HEK293 (cell line): ENCODE measurements at regions not wholly inside any gene's neighbourhood (a gene's known extent, or its start where the extent isn't known, plus 50 kb on each side); places are given as distances from the start of the nearest gene placed in this dataset.

Experiments
- CTCF ChIA-PET: fragments of 350-600 bp; formaldehyde crosslinking; extraction: SDS; loops from one replicate; lab custom pipeline; 2021; ENCODE audit warnings: antibody characterized with exemption; lab: Yijun Ruan, JAX
- POLR2A ChIA-PET: fragments of 300-600 bp; formaldehyde crosslinking; extraction: SDS; loops from one replicate; lab custom pipeline; 2020; ENCODE audit warnings: antibody characterized with exemption, inconsistent platforms; lab: Yijun Ruan, JAX
- H3K27ac ChIP-seq: fragments of 200-500 bp; sonication (Bioruptor generic); 2 replicates; pipeline ENCODE4 v1.5.1; 2014; ENCODE audit warnings: low read depth, low read length, control low read depth, inconsistent platforms; ENCODE audit errors: extremely low read depth
- H3K36me3 ChIP-seq, 2 experiments: fragments of 200-500 bp in 1 of 2; sonication (Bioruptor generic) in 1 of 2; 1 replicate in 1 of 2; 2 replicates in 1 of 2; pipeline ENCODE4 v1.5.1; 2014 to 2017; ENCODE audit warnings: inconsistent platforms in 2 of 2, low read length in 2 of 2; ENCODE audit not compliant: control insufficient read depth in 2 of 2, insufficient read depth in 1 of 2
- H3K4me1 ChIP-seq: fragments of 200-500 bp; sonication (Bioruptor generic); 2 replicates; pipeline ENCODE4 v1.5.1; 2014; ENCODE audit warnings: mild to moderate bottlenecking, low read length, inconsistent platforms; ENCODE audit not compliant: control insufficient read depth, insufficient read depth
- H3K4me3 ChIP-seq: 2 replicates; pipeline ENCODE4 v1.5.1; 2011; ENCODE audit warnings: low read depth, mild to moderate bottlenecking, control low read depth, low read length, moderate library complexity
- H3K9me3 ChIP-seq: fragments of 200-500 bp; sonication (Bioruptor generic); 2 replicates; pipeline ENCODE4 v1.5.1; 2014; ENCODE audit warnings: low read depth, low read length, inconsistent platforms; ENCODE audit not compliant: control insufficient read depth, insufficient read depth
- HOXC10 ChIP-seq: sonication (generic); formaldehyde crosslinking; IDR thresholded peaks from 2 replicates; pipeline ENCODE4 v1.8.1; 2023; ENCODE audit warnings: mild to moderate bottlenecking, missing genetic modification reagents
- HOXD13 ChIP-seq: sonication (generic); formaldehyde crosslinking; IDR thresholded peaks from 2 replicates; pipeline ENCODE4 v1.8.0; 2022; ENCODE audit warnings: missing genetic modification reagents, borderline replicate concordance
- KLF16 ChIP-seq: fragments of 450-650 bp; formaldehyde crosslinking; IDR thresholded peaks from 2 replicates; pipeline ENCODE4 v1.5.1; 2017; ENCODE audit warnings: missing biosample characterization, missing genetic modification characterization
- ZBTB7A ChIP-seq: fragments of 450-650 bp; formaldehyde crosslinking; IDR thresholded peaks from 2 replicates; pipeline ENCODE4 v1.5.1; 2016; ENCODE audit warnings: low read depth, missing biosample characterization, missing genetic modification characterization
- ZFP41 ChIP-seq: fragments of 450-650 bp; formaldehyde crosslinking; IDR thresholded peaks from 2 replicates; pipeline ENCODE4 v1.5.1; 2016; ENCODE audit warnings: missing biosample characterization, missing genetic modification characterization, borderline replicate concordance
- ZNF133 ChIP-seq: fragments of 450-650 bp; formaldehyde crosslinking; IDR thresholded peaks from 2 replicates; pipeline ENCODE4 v1.5.1; 2016; ENCODE audit warnings: missing biosample characterization, missing genetic modification characterization
- ZNF221 ChIP-seq: fragments of 450-650 bp; formaldehyde crosslinking; IDR thresholded peaks from 2 replicates; pipeline ENCODE4 v1.5.1; 2017; ENCODE audit warnings: missing biosample characterization, missing genetic modification characterization, borderline replicate concordance
- ZNF223 ChIP-seq: fragments of 450-650 bp; formaldehyde crosslinking; IDR thresholded peaks from 2 replicates; pipeline ENCODE4 v1.5.1; 2016; ENCODE audit warnings: missing biosample characterization, missing genetic modification characterization
- ZNF266 ChIP-seq: fragments of 450-650 bp; formaldehyde crosslinking; IDR thresholded peaks from 2 replicates; pipeline ENCODE4 v1.5.1; 2016; ENCODE audit warnings: missing biosample characterization, missing genetic modification characterization, low read depth
- ZNF354C ChIP-seq: fragments of 450-650 bp; formaldehyde crosslinking; IDR thresholded peaks from 2 replicates; pipeline ENCODE4 v1.5.1; 2016; ENCODE audit warnings: missing biosample characterization, missing genetic modification characterization, low read depth, borderline replicate concordance
- ZNF423 ChIP-seq: fragments of 450-650 bp; formaldehyde crosslinking; IDR thresholded peaks from 2 replicates; pipeline ENCODE4 v1.5.1; 2016; ENCODE audit warnings: missing biosample characterization, missing genetic modification characterization
- ZNF510 ChIP-seq: fragments of 450-650 bp; formaldehyde crosslinking; IDR thresholded peaks from 2 replicates; pipeline ENCODE4 v1.5.1; 2018; ENCODE audit warnings: mild to moderate bottlenecking, missing genetic modification characterization, missing biosample characterization; ENCODE audit not compliant: insufficient replicate concordance
- ZNF521 ChIP-seq: fragments of 450-650 bp; formaldehyde crosslinking; IDR thresholded peaks from 2 replicates; pipeline ENCODE4 v1.5.1; 2017; ENCODE audit warnings: missing biosample characterization, mild to moderate bottlenecking, missing genetic modification characterization
- ZNF654 ChIP-seq: fragments of 450-650 bp; formaldehyde crosslinking; IDR thresholded peaks from 2 replicates; pipeline ENCODE4 v1.5.1; 2016; ENCODE audit warnings: low read depth, missing biosample characterization, missing genetic modification characterization
- TF ChIP-seq, protein P1 (sequence below): fragments of 450-650 bp; IDR thresholded peaks from 2 replicates; pipeline ENCODE4 v1.5.1; 2018; ENCODE audit warnings: missing biosample characterization, mild to moderate bottlenecking, missing genetic modification characterization
- TF ChIP-seq, protein P2 (sequence below): fragments of 450-650 bp; formaldehyde crosslinking; IDR thresholded peaks from 2 replicates; pipeline ENCODE4 v1.5.1; 2016; ENCODE audit warnings: missing biosample characterization, missing genetic modification characterization
- TF ChIP-seq, protein P3 (sequence below): fragments of 450-650 bp; formaldehyde crosslinking; IDR thresholded peaks from 2 replicates; pipeline ENCODE4 v1.5.1; 2016; ENCODE audit warnings: missing biosample characterization, missing genetic modification characterization
- TF ChIP-seq, protein P4 (sequence below): fragments of 450-650 bp; formaldehyde crosslinking; IDR thresholded peaks from 2 replicates; pipeline ENCODE4 v1.5.1; 2016; ENCODE audit warnings: missing biosample characterization, missing genetic modification characterization
- TF ChIP-seq, protein P5 (sequence below): fragments of 450-650 bp; formaldehyde crosslinking; IDR thresholded peaks from 2 replicates; pipeline ENCODE4 v1.5.1; 2017; ENCODE audit warnings: missing biosample characterization, missing genetic modification characterization

DNA sequence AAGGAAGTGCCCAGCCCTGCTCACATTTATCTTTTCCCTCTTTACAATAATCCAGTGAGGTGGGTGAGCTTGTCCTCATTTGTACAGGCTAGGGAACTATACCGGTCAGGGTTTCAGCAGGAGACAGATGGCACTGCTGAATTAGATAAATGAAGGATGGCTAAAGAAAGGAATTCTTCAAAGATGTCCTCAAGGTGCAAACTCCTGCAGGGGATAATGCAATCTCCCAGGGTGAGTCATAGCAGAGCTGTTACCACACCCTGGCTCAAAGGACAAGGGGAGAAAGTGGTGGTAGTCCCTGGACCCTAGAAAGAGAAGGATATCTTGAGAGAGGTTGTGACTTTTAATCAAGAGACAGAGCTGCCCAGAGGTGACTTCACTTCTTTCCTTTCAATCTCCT, 66.7 kb downstream of the RFPL4B start (continued):
- TF ChIP-seq ZFP41 (tag by site-specific recombination) (no peak), ZNF521 (tag by site-specific recombination) (no peak), KLF16 (no peak)
- TF ChIP-seq, protein P1, sequence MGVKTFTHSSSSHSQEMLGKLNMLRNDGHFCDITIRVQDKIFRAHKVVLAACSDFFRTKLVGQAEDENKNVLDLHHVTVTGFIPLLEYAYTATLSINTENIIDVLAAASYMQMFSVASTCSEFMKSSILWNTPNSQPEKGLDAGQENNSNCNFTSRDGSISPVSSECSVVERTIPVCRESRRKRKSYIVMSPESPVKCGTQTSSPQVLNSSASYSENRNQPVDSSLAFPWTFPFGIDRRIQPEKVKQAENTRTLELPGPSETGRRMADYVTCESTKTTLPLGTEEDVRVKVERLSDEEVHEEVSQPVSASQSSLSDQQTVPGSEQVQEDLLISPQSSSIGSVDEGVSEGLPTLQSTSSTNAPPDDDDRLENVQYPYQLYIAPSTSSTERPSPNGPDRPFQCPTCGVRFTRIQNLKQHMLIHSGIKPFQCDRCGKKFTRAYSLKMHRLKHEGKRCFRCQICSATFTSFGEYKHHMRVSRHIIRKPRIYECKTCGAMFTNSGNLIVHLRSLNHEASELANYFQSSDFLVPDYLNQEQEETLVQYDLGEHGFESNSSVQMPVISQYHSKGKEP (tag by site-specific recombination): no peak
- TF ChIP-seq, all 188 proteins: peak for 0

DNA sequence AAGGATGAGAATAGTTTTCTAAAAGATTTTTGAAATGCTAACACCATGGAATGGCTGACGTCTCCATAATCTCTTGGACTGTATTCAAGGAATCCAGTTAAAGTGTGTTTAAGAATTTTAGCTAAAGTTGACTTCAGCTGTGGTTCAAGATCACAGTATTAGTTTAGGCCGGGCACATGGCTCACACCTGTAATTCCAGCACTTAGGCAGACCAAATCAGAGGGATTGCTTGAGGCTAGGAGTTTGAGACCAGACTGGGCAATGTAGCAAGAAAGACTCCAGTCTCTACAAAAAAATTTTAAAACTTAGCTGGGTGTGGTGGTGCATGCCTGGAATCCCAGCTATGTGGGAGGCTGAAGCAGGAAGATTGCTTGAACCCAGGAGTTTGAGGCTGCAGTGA, 68.2 kb downstream of the RFPL4B start:
- POLR2A ChIA-PET: no interaction called here
- CTCF ChIA-PET: interaction anchor here (0.6 to 1.3 kb wide), 2 partner anchors 13 to 36 kb away, joined by 3 read pairs; no protein-coding TSS in a partner anchor
- TF ChIP-seq, protein P1 (tag by site-specific recombination): no peak
- no peak for TF ChIP-seq HOXD13
- no peak for TF ChIP-seq ZNF266
- TF ChIP-seq, protein P2, sequence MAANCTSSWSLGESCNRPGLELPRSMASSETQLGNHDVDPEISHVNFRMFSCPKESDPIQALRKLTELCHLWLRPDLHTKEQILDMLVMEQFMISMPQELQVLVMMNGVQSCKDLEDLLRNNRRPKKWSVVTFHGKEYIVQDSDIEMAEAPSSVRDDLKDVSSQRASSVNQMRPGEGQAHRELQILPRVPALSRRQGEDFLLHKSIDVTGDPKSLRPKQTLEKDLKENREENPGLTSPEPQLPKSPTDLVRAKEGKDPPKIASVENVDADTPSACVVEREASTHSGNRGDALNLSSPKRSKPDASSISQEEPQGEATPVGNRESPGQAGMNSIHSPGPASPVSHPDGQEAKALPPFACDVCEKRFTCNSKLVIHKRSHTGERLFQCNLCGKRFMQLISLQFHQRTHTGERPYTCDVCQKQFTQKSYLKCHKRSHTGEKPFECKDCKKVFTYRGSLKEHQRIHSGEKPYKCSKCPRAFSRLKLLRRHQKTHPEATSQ (tag by site-specific recombination): no peak
- no peak for TF ChIP-seq ZNF354C (tag by site-specific recombination)
- TF ChIP-seq ZNF423 (tag by site-specific recombination): no peak
- TF ChIP-seq HOXC10: no peak
- no peak for TF ChIP-seq ZBTB7A
- TF ChIP-seq, protein P3, sequence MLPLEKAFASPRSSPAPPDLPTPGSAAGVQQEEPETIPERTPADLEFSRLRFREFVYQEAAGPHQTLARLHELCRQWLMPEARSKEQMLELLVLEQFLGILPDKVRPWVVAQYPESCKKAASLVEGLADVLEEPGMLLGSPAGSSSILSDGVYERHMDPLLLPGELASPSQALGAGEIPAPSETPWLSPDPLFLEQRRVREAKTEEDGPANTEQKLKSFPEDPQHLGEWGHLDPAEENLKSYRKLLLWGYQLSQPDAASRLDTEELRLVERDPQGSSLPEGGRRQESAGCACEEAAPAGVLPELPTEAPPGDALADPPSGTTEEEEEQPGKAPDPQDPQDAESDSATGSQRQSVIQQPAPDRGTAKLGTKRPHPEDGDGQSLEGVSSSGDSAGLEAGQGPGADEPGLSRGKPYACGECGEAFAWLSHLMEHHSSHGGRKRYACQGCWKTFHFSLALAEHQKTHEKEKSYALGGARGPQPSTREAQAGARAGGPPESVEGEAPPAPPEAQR (tag by site-specific recombination): no peak
- TF ChIP-seq ZNF654 (tag by site-specific recombination): no peak
- no peak for TF ChIP-seq ZNF133 (tag by site-specific recombination)
- TF ChIP-seq ZNF223 (tag by site-specific recombination): no peak
- no peak for TF ChIP-seq ZNF221
- no peak for TF ChIP-seq ZFP41 (tag by site-specific recombination)
- TF ChIP-seq ZNF510 (tag by site-specific recombination): no peak
- TF ChIP-seq, protein P4, sequence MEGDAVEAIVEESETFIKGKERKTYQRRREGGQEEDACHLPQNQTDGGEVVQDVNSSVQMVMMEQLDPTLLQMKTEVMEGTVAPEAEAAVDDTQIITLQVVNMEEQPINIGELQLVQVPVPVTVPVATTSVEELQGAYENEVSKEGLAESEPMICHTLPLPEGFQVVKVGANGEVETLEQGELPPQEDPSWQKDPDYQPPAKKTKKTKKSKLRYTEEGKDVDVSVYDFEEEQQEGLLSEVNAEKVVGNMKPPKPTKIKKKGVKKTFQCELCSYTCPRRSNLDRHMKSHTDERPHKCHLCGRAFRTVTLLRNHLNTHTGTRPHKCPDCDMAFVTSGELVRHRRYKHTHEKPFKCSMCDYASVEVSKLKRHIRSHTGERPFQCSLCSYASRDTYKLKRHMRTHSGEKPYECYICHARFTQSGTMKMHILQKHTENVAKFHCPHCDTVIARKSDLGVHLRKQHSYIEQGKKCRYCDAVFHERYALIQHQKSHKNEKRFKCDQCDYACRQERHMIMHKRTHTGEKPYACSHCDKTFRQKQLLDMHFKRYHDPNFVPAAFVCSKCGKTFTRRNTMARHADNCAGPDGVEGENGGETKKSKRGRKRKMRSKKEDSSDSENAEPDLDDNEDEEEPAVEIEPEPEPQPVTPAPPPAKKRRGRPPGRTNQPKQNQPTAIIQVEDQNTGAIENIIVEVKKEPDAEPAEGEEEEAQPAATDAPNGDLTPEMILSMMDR (tag by site-specific recombination): no peak
- TF ChIP-seq, protein P5, sequence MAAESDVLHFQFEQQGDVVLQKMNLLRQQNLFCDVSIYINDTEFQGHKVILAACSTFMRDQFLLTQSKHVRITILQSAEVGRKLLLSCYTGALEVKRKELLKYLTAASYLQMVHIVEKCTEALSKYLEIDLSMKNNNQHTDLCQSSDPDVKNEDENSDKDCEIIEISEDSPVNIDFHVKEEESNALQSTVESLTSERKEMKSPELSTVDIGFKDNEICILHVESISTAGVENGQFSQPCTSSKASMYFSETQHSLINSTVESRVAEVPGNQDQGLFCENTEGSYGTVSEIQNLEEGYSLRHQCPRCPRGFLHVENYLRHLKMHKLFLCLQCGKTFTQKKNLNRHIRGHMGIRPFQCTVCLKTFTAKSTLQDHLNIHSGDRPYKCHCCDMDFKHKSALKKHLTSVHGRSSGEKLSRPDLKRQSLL (tag by site-specific recombination): no peak
- Histone ChIP-seq H3K4me1 (no peaks in the 10 kb centered on the region), H3K27ac (no peak overlapping the region), H3K9me3 (no peaks in the 10 kb centered on the region), H3K36me3 (no peaks in the 10 kb centered on the region), H3K4me3 (no peak overlapping the region)
